Ectodermal cell (in vitro differentiated cells): ENCODE measurements at regions not wholly inside any gene's neighbourhood (a gene's known extent, or its start where the extent isn't known, plus 50 kb on each side); places are given as distances from the start of the nearest gene placed in this dataset.
A peak's percentile ranks its signal among the peaks of the same experiment; 100 is the strongest.

Source experiments
- H3K27ac ChIP-seq: 2 replicates; pipeline ENCODE4 v1.7.0; 2013; ENCODE audit warnings: mild to moderate bottlenecking, low read depth, low read length; ENCODE audit not compliant: insufficient read depth, poor library complexity, severe bottlenecking
- H3K27me3 ChIP-seq: 2 replicates; pipeline ENCODE4 v1.7.0; 2013; ENCODE audit warnings: mild to moderate bottlenecking, low read length; ENCODE audit not compliant: insufficient read depth, control insufficient read depth, poor library complexity, severe bottlenecking
- H3K36me3 ChIP-seq: one replicate; pipeline ENCODE4 v1.7.0; 2013; ENCODE audit warnings: low read length; ENCODE audit not compliant: control insufficient read depth, insufficient read depth
- H3K4me1 ChIP-seq: one replicate; pipeline ENCODE4 v1.7.0; 2013; ENCODE audit warnings: low read length; ENCODE audit not compliant: control insufficient read depth, insufficient read depth
- H3K4me3 ChIP-seq: 2 replicates; pipeline ENCODE4 v1.7.0; 2013; ENCODE audit warnings: low read depth, low read length, control low read depth; ENCODE audit not compliant: insufficient read depth
- H3K9me3 ChIP-seq: 2 replicates; pipeline ENCODE4 v1.7.0; 2013; ENCODE audit warnings: mild to moderate bottlenecking, low read length, moderate library complexity; ENCODE audit not compliant: control insufficient read depth
- WGBS, 2 experiments: methylation state at CpG; one replicate each; pipeline ENCODE4 v1.1.7; 2013; ENCODE audit warnings: missing lambda C conversion rate in 2 of 2; 5-methylcytosine and 5-hydroxymethylcytosine counted together

DNA sequence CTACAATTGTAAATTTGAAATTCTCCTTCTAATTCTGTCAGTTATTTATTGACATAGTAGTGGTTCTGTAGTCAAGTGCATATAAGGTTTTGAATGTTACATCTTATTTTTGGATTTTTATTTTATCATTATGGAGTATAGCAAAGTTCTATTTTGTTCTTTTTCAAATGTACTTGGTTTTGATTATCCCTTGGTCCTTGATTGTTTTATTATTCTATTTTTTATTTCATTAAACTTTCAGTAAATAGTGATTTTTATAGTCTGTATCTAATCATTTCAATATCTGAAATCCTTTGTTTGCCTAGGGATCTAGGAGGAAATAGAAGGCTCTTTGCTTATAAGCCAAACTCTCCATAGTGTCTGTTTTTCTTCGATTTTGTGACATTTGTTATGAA, 87.8 kb downstream of the HFE start:
- no peaks in the 10 kb centered on the region for H3K9me3 ChIP-seq
- H3K4me3 ChIP-seq = no peak overlapping the region
- H3K27ac ChIP-seq = no peak overlapping the region
- no CpG with 5 or more reads among the region's 1 CpG for WGBS, 2 experiments
- H3K4me1 ChIP-seq = no peaks in the 10 kb centered on the region
- no peaks in the 10 kb centered on the region for H3K36me3 ChIP-seq
- H3K27me3 ChIP-seq = no peaks in the 10 kb centered on the region

GRCh38 chr6:26175428-26176181, 88.4 kb downstream of the HFE start:
- H3K9me3 ChIP-seq = no peaks in the 10 kb centered on the region
- 57 to 61% methylated on average over 5 of the region's 5 CpGs for WGBS, 2 experiments
- no peak overlapping the region for H3K27ac ChIP-seq
- H3K36me3 ChIP-seq = no peaks in the 10 kb centered on the region
- no peaks in the 10 kb centered on the region for H3K4me1 ChIP-seq
- H3K4me3 ChIP-seq = no peak overlapping the region
- H3K27me3 ChIP-seq = no peaks in the 10 kb centered on the region

DNA sequence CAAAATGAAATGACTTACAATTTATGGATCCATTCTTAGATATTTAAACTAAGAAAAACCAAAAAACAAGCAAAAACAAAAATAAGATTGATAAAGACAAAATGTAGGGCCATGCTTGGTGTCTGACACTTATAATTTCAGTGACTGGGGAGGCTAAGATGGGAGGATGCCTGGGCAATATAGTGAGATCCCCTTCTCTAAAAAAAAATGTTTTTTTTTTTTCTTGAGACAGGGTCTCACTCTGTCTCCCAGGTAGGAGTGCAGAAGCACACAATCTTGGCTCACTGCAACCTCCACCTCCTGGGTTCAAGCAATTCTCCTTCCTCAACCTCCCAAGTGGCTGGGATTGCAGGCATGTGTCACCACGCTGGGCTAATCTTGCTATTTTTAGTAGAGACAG, 92.4 kb downstream of the HFE start:
- no peaks in the 10 kb centered on the region for H3K27me3 ChIP-seq

GRCh38 chr6:26180346-26180745, 93.1 kb downstream of the HFE start:
- H3K4me3 ChIP-seq = no peak overlapping the region
- H3K27me3 ChIP-seq = no peaks in the 10 kb centered on the region
- no peak overlapping the region for H3K27ac ChIP-seq
- 93 to 97% methylated on average over 7 of the region's 7 CpGs for WGBS, 2 experiments
- no peaks in the 10 kb centered on the region for H3K9me3 ChIP-seq
- no peaks in the 10 kb centered on the region for H3K36me3 ChIP-seq
- peaks cover 14% of the 10 kb centered on the region for H3K4me1 ChIP-seq

More for the DNA sequence above, 92.4 kb downstream of the HFE start:
- Histone ChIP-seq H3K36me3 (no peaks in the 10 kb centered on the region), H3K27ac (no peak overlapping the region), H3K4me3 (no peak overlapping the region), H3K4me1 (peaks cover 7% of the 10 kb centered on the region), H3K9me3 (no peaks in the 10 kb centered on the region)
- 88 to 96% methylated on average over 1 of the region's 1 CpG for WGBS, 2 experiments

DNA sequence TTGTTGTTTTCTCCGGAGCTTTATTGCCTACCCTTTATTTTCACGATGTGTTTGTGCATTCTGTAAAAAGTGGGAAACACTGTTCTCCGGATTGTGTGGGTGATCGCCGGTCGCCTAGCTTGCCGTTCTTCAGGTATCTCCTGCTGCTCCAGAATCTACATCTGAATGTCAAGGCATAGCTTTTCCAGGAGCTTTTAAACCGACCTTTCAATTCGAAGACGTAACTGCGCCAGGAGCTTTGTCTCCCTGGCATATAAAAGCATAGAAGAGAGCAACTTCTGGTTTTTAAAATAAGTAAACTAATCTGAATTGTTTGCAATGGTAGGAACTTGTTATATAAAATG, 96.0 kb downstream of the HFE start:
- WGBS, 2 experiments = 1% methylated on average over 9 to 11 of the region's 11 CpGs

GRCh38 chr6:26183581-26184366, 96.5 kb downstream of the HFE start:
- peak overlapping the region; percentile 79 for H3K27ac ChIP-seq
- 1% methylated on average over 36 of the region's 36 CpGs for WGBS, 2 experiments
- H3K4me1 ChIP-seq = peaks cover 14% of the 10 kb centered on the region

More for the DNA sequence above, 96.0 kb downstream of the HFE start:
- Histone ChIP-seq H3K27ac (peak overlapping the region; percentile 60), H3K9me3 (no peaks in the 10 kb centered on the region), H3K36me3 (no peaks in the 10 kb centered on the region), H3K27me3 (no peaks in the 10 kb centered on the region), H3K4me1 (peaks cover 14% of the 10 kb centered on the region), H3K4me3 (peak overlapping the region; percentile 52)

GRCh38 chr6:26184367-26184891, 97.2 kb downstream of the HFE start:
- Histone ChIP-seq H3K27ac (peak overlapping the region; percentile 79), H3K27me3 (no peaks in the 10 kb centered on the region), H3K36me3 (no peaks in the 10 kb centered on the region), H3K4me1 (peaks cover 14% of the 10 kb centered on the region), H3K9me3 (no peaks in the 10 kb centered on the region), H3K4me3 (peak overlapping the region; percentile 52)
- 49 to 50% methylated on average over 9 to 10 of the region's 10 CpGs for WGBS, 2 experiments

More at GRCh38 chr6:26183581-26184366, 96.5 kb downstream of the HFE start:
- Histone ChIP-seq H3K36me3 (no peaks in the 10 kb centered on the region), H3K9me3 (no peaks in the 10 kb centered on the region), H3K27me3 (no peaks in the 10 kb centered on the region), H3K4me3 (peak overlapping the region; percentile 52)

DNA sequence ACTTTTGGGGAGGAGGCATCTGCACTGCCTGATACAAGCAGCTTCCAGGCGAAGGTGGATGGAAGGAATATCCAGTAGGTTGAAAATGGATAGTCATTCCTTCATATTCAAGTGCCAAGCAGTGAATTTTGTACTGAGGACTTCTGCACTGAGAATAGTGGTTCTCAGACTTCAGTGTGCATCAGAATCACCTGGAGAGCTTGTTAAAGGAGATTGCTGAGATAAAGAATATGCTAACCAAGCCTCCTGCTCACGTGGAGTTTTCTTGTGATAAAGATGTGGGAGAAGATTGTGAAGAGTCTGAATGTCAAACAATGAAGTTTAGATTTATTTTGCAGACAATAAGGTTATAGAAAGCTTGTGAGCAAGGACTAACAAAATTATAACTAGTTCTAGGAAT, 97.8 kb downstream of the HFE start:
- Histone ChIP-seq H3K27ac (no peak overlapping the region), H3K4me3 (no peak overlapping the region)
- 60 to 61% methylated on average over 2 of the region's 2 CpGs for WGBS, 2 experiments

DNA sequence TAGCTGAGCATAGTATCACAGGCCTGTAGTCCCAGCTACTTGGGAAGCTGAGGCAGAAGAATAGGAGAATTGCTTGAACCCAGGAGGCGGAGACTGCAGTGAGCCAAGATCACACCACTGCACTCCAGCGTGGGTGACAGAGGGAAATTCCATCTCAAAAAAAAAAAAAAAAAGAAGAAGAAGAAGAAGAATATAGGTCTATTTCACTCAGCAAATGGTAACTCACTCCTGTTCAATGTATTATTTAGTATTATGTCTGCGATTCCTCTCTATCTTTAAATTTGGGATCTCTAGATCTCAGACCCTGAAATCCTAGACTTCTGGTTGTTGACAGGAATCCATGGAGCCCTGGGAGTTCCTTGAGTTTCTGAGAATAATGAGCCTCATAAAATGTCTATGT, 98.6 kb downstream of the HFE start:
- no peak overlapping the region for H3K4me3 ChIP-seq
- no peaks in the 10 kb centered on the region for H3K9me3 ChIP-seq
- H3K27ac ChIP-seq = no peak overlapping the region
- no peaks in the 10 kb centered on the region for H3K27me3 ChIP-seq
- no peaks in the 10 kb centered on the region for H3K36me3 ChIP-seq
- 85 to 94% methylated on average over 2 to 3 of the region's 3 CpGs for WGBS, 2 experiments
- peaks cover 14% of the 10 kb centered on the region for H3K4me1 ChIP-seq

More for the DNA sequence above, 97.8 kb downstream of the HFE start:
- H3K36me3 ChIP-seq = no peaks in the 10 kb centered on the region
- H3K27me3 ChIP-seq = no peaks in the 10 kb centered on the region
- no peaks in the 10 kb centered on the region for H3K9me3 ChIP-seq
- H3K4me1 ChIP-seq = peaks cover 14% of the 10 kb centered on the region

DNA sequence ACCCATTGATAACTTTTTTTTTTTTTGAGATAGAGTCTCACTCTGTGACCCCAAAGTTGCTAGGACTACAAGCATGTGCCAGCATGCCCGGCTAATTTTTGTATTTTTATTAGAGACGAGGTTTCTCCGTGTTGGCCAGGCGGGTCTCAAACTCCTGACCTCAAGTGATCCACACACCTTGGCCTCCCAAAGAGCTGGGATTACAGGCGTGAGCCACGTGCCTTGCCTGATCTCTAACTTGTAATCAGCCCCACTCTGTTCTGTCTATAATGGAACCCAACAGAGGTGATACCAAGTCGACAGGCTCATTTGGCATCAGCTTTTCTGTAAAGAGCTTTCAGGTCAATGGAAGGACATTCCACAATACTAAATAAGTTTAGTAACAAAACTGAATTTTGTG, 99.4 kb downstream of the HFE start:
- no peaks in the 10 kb centered on the region for H3K27me3 ChIP-seq
- H3K9me3 ChIP-seq = no peaks in the 10 kb centered on the region
- 91% methylated on average over 7 of the region's 7 CpGs for WGBS, 2 experiments
- H3K27ac ChIP-seq = no peak overlapping the region
- H3K4me1 ChIP-seq = peaks cover 14% of the 10 kb centered on the region
- H3K36me3 ChIP-seq = no peaks in the 10 kb centered on the region
- H3K4me3 ChIP-seq = no peak overlapping the region
